Effector CD8-positive, alpha-beta T cell (primary cell): ENCODE measurements at regions not wholly inside any gene's neighbourhood (a gene's known extent, or its start where the extent isn't known, plus 50 kb on each side); places are given as distances from the start of the nearest gene placed in this dataset.
"Not testable (repeated sequence)": the region's sequence is repeated elsewhere in the genome, so short reads cannot be mapped to it uniquely, and the experiment has no call there.

ENCODE experiments used
- DNase-seq: peaks from one replicate; lab custom pipeline; 2025; lab: John Stamatoyannopoulos, UW

DNA sequence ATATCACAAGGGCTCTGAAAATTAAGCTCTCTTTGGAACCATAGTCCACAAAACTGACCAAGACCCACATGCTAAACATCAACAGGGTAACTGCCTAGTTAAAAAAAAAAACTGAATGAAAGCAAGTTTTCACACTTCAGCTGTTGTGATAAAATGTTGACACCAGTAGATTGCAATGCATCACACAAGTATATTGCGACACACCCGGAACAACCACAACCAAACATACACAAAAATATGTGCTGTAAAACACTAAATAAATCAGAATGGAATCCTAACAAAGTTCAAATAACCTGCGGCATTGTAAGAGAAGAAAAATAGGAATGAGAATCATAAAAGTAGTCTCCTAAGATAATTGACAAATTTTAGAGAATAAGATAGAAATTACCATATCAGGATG, 710.3 kb downstream of the AACS start:
- DNase-seq, result no peak

DNA sequence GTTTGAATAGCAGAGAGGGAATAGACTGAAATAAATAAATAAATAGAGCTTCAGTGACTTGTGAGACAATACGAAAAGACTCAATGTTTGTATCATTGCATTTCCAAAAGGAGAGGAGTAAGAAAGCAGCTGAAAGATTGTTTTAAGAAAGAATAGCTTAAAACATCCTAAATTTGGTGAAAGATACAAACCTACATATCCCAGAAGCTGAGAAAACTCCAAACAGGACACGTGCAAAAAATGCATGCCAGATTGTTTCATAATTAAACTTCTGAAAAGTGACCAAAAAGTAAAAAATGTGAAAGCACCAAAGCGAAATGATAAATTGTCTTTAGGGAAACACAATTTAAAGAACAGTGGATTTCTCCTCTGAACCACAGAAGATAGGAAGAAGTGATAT, 711.0 kb downstream of the AACS start:
- DNase-seq, result no peak

DNA sequence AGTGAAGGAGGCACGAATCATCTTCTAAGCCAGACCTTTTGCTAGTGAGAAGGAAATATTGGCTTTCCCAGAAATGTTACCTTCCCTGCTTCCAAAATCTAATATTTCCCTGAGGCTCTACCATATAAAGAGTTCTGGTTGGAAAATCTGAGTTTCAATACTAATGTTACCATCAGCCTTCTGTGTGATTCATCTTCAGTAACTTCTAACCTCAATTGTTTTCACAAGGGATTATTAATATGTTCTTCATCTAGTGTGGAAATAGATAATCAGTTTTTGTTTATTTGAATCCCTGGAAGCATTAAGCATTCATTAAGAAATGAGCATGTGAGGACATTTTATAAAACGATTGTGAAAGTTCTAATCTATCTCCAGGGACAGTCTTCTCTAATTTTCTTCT, 720.9 kb downstream of the AACS start:
- DNase-seq, result no peak

DNA sequence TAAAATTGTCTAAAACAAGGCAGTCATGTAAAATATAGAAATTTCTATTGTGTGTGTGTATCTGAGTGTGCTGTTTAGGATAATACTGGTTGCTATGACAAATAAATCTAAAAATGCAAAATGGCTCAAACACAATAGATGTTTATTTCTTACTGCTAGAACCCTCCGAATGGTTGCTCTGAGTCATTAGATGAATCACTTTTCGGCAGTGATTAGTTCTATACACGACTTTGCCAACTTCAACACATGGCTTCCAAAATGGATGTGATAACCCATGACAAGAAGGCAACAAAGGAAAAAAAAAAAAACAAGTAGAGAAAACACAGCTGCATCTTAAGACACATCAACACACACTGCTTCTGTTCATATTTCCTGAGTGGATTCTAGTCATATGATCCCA, 729.2 kb downstream of the AACS start:
- DNase-seq, result no peak

DNA sequence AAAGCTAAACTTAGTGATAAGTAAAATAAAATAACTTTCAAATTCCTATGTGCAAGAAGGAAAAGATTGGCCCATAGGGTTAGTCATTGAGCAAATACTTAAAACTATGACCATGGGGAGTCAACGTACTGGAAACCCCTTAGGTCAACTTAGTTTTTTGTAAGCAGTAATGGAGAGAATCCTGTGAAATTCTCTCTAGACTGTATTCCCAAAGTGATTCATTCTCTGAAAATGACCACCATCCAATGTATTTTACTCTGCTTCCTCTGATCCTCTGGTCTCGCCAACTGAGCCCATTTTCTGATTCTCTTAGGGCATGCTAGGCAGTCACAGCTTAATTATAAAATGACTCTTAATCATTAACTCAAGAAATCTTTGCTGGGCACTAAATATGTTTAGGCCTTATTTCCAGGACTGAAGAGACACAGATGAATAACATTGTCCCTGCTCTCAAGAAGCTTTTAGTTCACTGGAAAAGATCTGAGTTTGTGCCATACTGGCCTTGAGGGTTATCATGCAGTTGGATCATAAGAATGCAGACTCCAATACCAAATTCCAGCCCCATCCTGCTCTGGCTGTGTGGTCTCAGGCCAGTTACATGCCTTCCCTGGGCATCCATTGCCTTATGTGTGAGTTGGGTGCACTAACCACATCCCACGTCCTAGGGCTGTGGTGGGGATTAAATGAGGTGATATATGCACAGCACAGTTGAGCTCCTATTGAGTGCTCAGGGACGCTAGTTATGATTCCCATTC, 732.4 kb downstream of the AACS start:
- DNase-seq, result no peak

DNA sequence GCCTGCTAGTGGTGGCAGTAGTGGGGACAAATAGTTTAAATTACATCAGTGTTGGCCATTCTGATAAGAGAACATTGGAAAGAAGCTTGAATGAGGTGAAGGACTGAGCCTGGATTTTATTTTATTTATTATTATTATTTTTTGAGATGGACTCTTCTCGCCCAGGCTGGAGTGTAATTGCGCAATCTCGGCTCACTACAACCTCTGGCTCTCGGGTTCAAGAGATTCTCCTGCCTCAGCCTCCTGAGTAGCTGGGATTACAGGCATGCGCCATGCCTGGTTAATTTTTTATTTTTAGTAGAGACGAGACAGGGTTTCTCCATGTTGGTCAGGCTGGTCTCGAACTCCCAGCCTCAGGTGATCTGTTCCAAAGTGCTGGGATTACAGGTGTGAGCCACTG, 739.4 kb downstream of the AACS start:
- no peak for DNase-seq

DNA sequence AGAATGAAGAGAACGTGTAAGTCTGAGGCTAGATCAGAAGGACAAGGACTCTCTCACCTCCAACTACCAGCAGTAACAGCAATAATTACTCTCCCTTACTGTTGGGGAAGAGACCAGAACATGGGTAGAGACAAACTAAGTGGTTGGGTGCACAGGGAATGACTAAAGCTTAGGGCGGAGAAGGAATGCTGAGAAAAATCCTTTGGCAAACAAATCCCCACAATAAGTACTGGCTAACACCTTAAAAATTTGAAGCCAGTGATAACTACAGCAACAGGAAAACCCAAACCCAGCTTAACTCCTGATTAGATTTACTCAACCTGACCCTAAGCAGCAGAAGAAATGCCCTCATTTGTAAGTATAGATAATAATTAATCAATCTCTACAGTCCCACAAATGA, 759.0 kb downstream of the AACS start:
- no peak for DNase-seq

DNA sequence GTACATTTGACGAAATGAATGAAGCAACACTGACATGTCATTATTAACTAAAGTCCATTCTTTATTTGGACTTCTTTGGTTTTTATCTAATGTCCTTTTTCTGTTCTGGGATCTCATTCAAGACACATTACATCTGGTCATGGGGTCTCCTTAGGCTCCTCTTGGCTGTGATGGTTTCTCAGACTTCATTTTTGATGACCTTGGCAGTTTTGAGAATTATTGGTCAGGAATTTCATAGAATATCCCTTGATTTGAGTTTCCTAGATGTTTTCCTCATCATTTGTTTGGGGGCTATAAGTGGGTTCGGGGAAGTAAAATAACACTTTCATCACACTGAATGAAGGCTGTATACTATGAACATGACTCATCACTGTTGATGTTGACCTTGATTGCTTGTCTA, 770.6 kb downstream of the AACS start:
- no peak for DNase-seq

DNA sequence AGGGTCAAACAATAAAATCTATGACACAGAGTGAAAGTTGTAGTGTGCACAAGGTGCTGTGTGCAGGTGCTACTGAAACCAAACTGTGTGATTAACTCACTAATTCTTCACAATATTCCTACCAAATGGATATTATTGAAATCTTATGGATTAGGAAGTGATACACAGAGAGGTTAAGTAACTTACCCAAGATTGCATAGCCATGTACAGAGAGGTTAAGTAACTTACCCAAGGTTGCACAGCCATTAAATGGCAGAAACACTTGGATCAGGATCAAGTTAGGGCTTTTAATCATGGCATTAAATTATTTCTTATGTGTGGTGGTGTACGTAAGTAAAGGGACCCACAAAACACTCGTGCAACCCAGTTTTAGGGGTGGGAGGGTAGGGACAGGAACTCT, 771.4 kb downstream of the AACS start:
- DNase-seq, result no peak

DNA sequence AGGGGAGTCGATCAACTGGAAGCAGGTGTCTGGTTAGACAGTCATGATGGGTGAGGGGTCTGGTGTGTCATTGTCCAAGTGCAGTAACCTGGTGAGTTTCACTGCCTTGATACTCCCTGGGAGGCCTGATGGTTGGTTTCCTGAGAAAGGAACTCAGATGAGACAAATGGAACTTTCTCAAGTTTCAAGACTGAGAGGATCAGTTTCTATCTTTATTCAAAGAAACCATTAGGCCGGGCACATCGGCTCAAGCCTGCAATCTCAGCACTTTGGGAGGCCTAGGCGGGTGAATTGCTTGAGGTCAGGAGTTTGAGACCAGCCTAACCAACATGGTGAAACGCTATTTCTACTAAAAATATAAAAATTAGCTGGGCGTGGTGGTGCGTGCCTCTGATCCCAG, 776.1 kb downstream of the AACS start:
- no peak for DNase-seq

DNA sequence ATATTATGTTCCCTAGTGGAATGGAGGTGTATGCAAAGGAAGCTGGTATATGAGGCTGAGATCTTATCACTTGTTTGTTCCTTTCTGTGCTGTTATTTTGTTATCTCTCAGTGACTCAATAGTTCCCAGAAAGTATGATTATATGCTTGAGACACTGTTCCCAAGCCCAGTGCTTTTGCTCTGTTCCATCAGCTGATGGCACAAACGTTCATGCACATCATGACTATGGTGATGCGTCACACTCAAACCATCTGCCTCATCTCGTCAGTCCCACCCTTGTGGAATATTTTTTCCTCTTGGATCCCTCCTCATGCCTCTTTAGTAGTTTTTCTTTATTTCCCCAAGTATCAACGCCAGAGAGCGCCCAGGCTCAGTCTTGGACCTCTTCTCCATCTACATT, 786.9 kb downstream of the AACS start:
- DNase-seq, result no peak

DNA sequence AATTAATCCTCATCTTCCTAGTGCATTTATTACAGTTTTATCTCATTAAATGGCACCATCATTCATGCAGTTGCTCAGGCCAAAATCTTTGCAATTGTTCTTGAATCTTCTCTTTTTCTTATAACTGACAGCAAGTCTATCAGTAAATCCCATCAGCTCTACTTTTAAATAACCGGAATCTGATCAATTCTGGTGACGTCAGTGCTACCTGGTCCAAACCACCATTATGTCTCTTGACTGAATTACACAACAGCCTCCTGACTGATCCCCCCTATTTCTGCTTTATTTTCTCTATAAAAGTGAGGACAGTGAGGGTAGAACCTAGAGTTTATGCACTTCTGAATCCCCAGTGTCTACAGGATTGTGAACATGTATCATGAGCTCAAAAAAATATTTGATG, 787.4 kb downstream of the AACS start:
- no peak for DNase-seq

DNA sequence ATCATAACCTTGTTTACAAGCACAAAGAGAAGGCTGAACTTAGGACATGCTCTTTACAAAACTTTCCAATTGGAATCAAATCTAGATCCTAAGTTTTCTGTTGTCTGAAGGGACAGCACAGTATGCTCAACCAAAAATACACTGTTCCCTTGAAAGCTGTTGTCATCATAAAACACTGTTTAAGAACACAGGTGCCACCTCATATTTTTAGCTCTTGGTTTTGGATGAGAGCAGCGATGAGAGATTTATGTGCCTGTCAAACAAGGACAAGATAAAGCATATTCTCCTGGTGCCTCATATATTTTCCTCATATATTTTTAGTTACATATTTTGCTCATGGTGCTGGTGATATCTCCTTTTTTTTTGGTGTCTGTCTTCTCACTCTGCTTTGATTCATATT, 788.4 kb downstream of the AACS start:
- no peak for DNase-seq

DNA sequence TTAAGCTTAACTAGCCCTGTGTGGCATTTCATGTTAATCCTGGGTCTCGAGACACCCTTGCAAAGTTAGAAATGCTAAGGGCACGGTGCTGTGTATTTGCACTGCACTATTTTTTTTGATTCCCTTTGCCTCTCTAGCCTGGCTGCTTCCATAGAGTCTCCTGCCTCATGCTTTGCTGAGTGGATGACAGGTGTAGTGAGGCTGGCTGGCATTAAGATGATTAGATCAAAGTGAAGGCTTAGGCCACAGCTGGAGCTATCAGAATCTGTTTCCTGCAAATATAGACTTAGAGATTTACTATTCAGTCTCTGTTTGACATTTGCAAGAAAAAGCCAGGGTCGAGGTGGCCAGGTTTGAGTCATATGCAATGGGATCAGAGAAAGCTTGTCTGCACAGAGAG, 791.1 kb downstream of the AACS start:
- no peak for DNase-seq

DNA sequence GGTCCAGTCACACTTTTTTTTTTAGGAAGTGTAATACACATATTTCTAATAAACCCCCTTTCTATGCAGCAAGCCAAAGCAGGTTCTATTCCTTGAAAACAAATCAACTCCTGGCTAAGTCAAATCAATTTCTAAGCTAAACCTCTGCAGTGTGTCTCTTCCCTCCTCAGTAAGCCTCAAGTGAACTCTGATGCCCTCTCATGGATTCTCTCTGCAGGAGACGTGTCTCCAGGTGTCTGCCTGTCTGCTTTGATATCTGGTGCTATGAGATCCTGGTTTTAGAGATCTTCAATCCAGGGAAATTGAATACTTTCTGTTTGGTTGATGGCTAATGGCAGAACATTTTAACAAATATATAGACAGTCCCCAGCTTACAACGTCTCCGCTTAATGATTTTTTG, 791.7 kb downstream of the AACS start:
- no peak for DNase-seq

DNA sequence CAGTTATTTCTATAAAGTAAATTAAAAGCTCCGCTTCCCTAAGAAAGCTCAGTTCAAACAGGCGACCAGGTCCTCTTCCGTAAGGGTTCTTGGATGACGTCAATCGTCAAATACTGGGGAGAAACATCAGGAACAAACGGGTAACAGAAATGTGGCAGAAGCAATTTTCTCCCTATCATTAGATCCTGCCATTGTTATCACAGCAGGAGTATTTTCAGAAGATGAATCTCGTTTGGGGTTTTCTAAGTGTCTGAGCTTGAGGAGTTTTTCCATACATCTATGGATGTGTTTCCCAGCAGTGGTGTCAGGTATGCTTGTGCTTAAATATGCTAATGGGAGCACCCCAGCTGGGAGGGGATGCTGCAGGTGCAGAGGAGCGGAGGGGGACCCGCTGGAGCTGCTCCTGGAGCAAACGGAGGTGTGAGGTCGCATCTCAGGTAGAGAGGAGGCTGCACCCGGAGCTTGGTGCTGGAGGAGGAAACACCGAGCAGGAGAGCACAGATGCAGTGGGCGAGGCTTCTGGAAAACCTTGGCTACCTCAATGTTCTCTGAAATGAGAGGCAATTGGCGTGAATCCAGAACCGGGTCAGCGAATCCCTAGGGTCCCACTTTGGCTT, 795.5 kb downstream of the AACS start:
- no peak for DNase-seq

DNA sequence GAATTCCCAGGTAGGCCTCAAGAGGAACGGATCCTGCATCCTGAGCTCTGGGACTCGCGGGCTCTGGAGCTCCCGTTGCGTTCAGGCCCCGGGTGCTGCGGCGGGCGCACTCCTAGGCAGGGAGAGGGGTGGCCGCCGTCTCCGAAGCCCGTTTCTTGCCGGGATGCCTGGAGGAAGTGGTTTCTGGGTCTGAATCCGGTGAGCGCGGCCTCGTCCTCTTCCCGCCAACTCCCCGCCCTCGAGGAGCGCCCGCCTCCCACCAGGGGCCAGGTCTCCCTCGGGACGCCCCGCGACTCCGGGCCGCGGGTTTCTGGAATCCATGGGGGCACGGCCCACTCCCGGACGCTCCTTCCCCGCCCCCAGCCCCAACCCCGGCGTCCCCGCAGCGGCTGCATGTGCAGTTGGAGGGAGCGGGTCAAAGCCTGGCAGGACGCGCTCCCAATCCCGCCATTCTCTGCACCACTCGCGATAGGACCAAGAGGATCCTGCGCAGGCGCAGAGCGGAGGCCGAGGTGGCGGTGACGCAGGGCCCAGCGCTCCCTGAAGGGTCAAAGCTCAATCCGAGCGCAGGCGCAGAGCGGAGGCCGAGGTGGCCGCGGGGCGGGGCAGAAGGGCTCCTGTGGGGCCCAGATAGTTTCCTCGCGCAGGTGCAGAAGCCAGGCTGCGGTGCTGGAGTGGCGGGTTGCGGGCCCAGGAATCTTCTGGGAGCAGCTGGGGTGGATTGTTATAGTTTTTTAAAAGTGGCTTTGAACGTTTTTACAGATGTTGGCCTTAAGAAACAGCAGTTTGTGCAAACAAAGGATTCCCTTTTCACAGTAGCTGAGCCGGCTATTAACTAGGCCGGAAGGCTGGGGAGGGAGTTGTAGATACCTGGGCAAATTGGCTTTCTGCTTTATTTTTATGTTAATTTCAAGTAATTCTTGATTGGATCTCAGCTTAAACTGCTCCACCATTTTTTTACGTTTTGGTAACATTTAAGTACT, 796.4 kb downstream of the AACS start:
- no peak for DNase-seq

DNA sequence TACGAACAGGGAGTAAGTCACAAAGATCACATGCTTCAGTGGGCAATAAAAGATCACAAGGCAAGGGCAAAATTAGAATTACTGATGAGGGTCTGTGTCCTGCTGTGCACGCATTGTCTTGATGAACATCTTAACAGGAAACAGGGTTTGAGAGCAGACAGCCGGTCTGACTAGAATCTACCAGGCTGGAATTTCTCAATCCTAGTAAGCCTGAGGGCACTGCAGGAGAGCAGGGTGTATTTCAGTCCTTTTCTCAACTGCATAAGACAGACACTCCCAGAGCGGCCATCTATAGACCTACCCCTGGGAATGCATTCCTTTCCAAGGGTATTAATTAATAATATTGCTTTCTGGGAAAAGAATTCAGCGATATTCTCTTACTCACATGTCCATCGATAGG, 800.0 kb downstream of the AACS start:
- DNase-seq, result not testable (repeated sequence)

DNA sequence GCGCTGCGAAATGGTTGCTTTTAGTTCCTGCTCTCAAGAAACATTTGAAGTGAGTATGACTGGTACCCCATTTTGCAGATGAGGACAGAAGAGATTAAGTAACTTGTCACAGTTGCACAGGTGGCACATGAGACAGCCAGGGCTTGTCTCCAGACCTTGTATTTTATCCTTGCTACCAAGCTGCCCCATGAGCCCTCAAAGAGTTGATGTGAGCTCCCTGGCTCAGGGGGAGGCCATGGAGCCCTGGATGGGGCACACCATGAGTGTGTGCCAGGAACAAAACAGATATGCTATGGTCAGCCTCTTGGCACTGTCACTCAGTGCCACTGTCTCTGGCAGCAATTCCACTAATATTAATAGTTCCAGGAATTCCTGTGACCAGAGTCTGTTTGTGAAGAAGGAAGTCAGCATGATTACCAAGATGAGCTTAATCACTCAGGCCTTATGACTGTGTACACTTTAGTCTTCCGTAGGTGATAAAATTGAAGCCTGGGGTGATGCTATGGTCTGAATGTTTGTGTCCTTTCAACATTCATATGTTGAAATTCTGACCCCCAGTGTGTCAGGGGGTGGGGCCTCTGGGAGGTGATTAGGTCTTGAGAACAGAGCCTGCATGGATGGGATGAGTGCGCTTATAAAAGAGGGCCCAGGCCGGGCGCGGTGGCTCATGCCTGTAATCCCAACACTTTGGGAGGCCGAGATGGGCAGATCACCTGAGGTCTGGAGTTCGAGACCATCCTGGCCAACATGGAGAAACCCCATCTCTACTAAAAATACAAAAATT, 806.8 kb downstream of the AACS start:
- no peak for DNase-seq

DNA sequence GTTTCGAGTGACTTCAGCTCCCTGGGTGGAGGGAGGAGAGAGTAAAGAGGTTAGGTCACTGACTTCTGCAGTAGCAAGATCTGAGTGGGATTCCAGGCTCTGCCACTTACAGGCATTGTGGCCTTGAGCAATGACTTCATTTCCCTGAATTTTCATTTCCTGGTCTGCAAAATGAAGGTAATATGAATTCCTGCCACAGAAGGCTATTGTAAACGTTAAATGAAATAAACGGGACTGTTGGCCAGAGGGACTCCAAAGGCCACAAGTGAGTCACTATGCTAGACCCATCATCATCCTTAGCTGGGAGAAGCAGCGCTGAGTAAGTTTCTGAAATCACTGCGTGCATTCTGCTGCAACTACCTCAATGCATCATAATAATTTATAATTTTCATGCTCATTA, 807.8 kb downstream of the AACS start:
- DNase-seq, result no peak

DNA sequence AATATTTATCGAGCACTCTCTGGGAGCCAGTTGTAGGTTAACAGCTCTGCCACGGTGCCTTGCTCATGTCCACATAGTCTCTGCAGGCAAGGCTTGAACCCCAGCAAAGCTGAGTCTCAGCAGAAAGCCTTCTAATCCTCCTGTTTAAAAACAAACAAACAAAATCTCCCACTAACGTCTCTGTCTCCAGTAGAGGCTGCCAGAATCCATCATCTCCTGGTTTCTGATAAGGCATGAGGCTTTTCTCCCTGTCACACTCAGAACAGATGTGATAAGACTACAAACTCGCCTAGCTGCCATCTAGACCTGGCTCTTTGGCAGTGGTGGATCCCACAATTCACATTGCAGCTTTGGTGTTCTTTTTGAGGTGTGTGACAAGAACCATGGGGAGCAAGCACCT, 813.2 kb downstream of the AACS start:
- DNase-seq, result no peak

DNA sequence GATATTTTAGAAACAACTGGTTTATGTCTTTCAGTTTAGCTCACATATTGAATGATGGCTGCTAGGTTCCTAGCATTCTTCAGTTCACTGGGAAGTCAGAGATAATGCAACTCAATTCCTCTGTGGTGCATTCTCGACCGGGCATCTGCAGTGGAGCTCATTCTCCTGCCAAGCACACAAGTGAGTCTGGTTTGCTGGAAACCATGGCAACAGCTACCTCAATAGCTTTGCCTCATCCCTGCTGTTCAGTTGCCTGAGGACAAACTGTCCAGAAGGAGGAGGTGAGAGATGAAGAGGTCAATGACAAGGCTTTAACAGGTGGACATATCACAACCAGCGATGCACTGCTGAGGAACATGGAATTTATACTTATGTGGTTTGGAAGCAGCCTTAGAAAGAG, 816.9 kb downstream of the AACS start:
- DNase-seq, result no peak
